Central memory CD8-positive, alpha-beta T cell (primary cell): ENCODE measurements at regions not wholly inside any gene's neighbourhood (a gene's known extent, or its start where the extent isn't known, plus 50 kb on each side); places are given as distances from the start of the nearest gene placed in this dataset.

Experiments used
- ATAC-seq: fragments of 150-1000 bp; cut with Tn5 transposase; replicated peaks from 2 replicates; pipeline ENCODE4 v1.10.0; 2022; ENCODE audit warnings: mild to moderate bottlenecking, moderate FRiP score, moderate number of reproducible peaks; ENCODE audit not compliant: poor library complexity, severe bottlenecking; ENCODE audit errors: extremely low read depth
- DNase-seq, 2 donors: peaks; one replicate each; pipeline ENCODE4 v3.0.0; 2021; ENCODE audit warnings: low spot score in 2 of 2
- H3K27ac Mint-ChIP-seq: one replicate; pipeline ENCODE4 v1.8.0; 2022; ENCODE audit warnings: low read depth, mild to moderate bottlenecking, moderate library complexity, mixed read lengths
- H3K27me3 Mint-ChIP-seq: one replicate; pipeline ENCODE4 v1.8.0; 2022; ENCODE audit warnings: mixed read lengths
- H3K36me3 Mint-ChIP-seq: one replicate; pipeline ENCODE4 v1.8.0; 2022; ENCODE audit warnings: mild to moderate bottlenecking, moderate library complexity, mixed read lengths; ENCODE audit not compliant: insufficient read depth
- H3K4me1 Mint-ChIP-seq: one replicate; pipeline ENCODE4 v1.8.0; 2022; ENCODE audit warnings: mixed read lengths
- H3K4me3 Mint-ChIP-seq: one replicate; pipeline ENCODE4 v1.8.0; 2022; ENCODE audit warnings: mild to moderate bottlenecking, moderate library complexity, mixed read lengths
- H3K9me3 Mint-ChIP-seq: one replicate; pipeline ENCODE4 v1.8.0; 2022; ENCODE audit warnings: mixed read lengths

GRCh38 chr2:20140321-20141055 is 84.4 kb downstream of the SDC1 start:
- H3K36me3 Mint-ChIP-seq, result no peaks in the 10 kb centered on the region
- DNase-seq (no peak), ATAC-seq (no peak)
- no peaks in the 10 kb centered on the region for H3K4me1 Mint-ChIP-seq
- H3K27me3 Mint-ChIP-seq, result peaks cover 30% of the 10 kb centered on the region
- no peak overlapping the region for H3K27ac Mint-ChIP-seq
- H3K4me3 Mint-ChIP-seq, result no peak overlapping the region
- H3K9me3 Mint-ChIP-seq, result no peaks in the 10 kb centered on the region

GRCh38 chr2:20139407-20140172 is 85.3 kb downstream of the SDC1 start:
- H3K27me3 Mint-ChIP-seq, result peaks cover 21% of the 10 kb centered on the region
- no peaks in the 10 kb centered on the region for H3K9me3 Mint-ChIP-seq
- no peaks in the 10 kb centered on the region for H3K4me1 Mint-ChIP-seq
- no peaks in the 10 kb centered on the region for H3K36me3 Mint-ChIP-seq
- H3K4me3 Mint-ChIP-seq, result no peak overlapping the region
- no peak for ATAC-seq
- DNase-seq, result no peak
- H3K27ac Mint-ChIP-seq, result no peak overlapping the region

- no peak for ATAC-seq
- no peaks in the 10 kb centered on the region for H3K36me3 Mint-ChIP-seq
- peaks cover 20% of the 10 kb centered on the region for H3K27me3 Mint-ChIP-seq
- H3K9me3 Mint-ChIP-seq, result no peaks in the 10 kb centered on the region
- H3K4me3 Mint-ChIP-seq, result no peak overlapping the region
- H3K27ac Mint-ChIP-seq, result no peak overlapping the region
- no peaks in the 10 kb centered on the region for H3K4me1 Mint-ChIP-seq
- DNase-seq, result no peak
Observed at GRCh38 chr2:20138696-20139095, 86.2 kb downstream of the SDC1 start.

GRCh38 chr2:20137884-20138283 is 86.5 kb upstream of the LAPTM4A start:
- Mint-ChIP-seq H3K4me1 (no peaks in the 10 kb centered on the region), H3K36me3 (no peaks in the 10 kb centered on the region), H3K27ac (no peak overlapping the region), H3K27me3 (peaks cover 14% of the 10 kb centered on the region), H3K4me3 (no peak overlapping the region), H3K9me3 (no peaks in the 10 kb centered on the region)
- DNase-seq, result no peak
- ATAC-seq, result no peak

GRCh38 chr2:20137131-20137571 is 85.7 kb upstream of the LAPTM4A start:
- Mint-ChIP-seq H3K9me3 (no peaks in the 10 kb centered on the region), H3K36me3 (no peaks in the 10 kb centered on the region), H3K27me3 (peaks cover 18% of the 10 kb centered on the region), H3K27ac (no peak overlapping the region), H3K4me1 (no peaks in the 10 kb centered on the region), H3K4me3 (no peak overlapping the region)
- no peak for DNase-seq
- ATAC-seq, result no peak

- Mint-ChIP-seq H3K4me1 (no peaks in the 10 kb centered on the region), H3K27ac (no peak overlapping the region), H3K36me3 (no peaks in the 10 kb centered on the region), H3K9me3 (no peaks in the 10 kb centered on the region), H3K27me3 (peaks cover 27% of the 10 kb centered on the region), H3K4me3 (no peak overlapping the region)
- DNase-seq (no peak), ATAC-seq (no peak)
Observed at GRCh38 chr2:20136149-20136548, 84.7 kb upstream of the LAPTM4A start.

- no peak for ATAC-seq
- H3K4me3 Mint-ChIP-seq, result no peak overlapping the region
- H3K36me3 Mint-ChIP-seq, result no peaks in the 10 kb centered on the region
- DNase-seq, result no peak
- H3K4me1 Mint-ChIP-seq, result no peaks in the 10 kb centered on the region
- H3K9me3 Mint-ChIP-seq, result no peaks in the 10 kb centered on the region
- H3K27ac Mint-ChIP-seq, result no peak overlapping the region
- peaks cover 32% of the 10 kb centered on the region for H3K27me3 Mint-ChIP-seq
Observed at GRCh38 chr2:20135631-20136050, 84.2 kb upstream of the LAPTM4A start.

- H3K27ac Mint-ChIP-seq, result no peak overlapping the region
- H3K27me3 Mint-ChIP-seq, result peaks cover 51% of the 10 kb centered on the region
- DNase-seq, result no peak
- no peaks in the 10 kb centered on the region for H3K36me3 Mint-ChIP-seq
- no peaks in the 10 kb centered on the region for H3K4me1 Mint-ChIP-seq
- no peak for ATAC-seq
- H3K4me3 Mint-ChIP-seq, result no peak overlapping the region
- H3K9me3 Mint-ChIP-seq, result no peaks in the 10 kb centered on the region
Observed at GRCh38 chr2:20132990-20133535, 81.6 kb upstream of the LAPTM4A start.

- no peak for ATAC-seq
- peaks cover 51% of the 10 kb centered on the region for H3K27me3 Mint-ChIP-seq
- H3K36me3 Mint-ChIP-seq, result no peaks in the 10 kb centered on the region
- no peak for DNase-seq
- H3K4me1 Mint-ChIP-seq, result no peaks in the 10 kb centered on the region
- no peak overlapping the region for H3K27ac Mint-ChIP-seq
- H3K4me3 Mint-ChIP-seq, result no peak overlapping the region
- no peaks in the 10 kb centered on the region for H3K9me3 Mint-ChIP-seq
Observed at GRCh38 chr2:20130821-20131645, 79.6 kb upstream of the LAPTM4A start.

- Mint-ChIP-seq H3K9me3 (no peaks in the 10 kb centered on the region), H3K27ac (no peak overlapping the region), H3K36me3 (no peaks in the 10 kb centered on the region), H3K27me3 (peaks cover 51% of the 10 kb centered on the region), H3K4me3 (no peak overlapping the region), H3K4me1 (no peaks in the 10 kb centered on the region)
- ATAC-seq (no peak), DNase-seq (no peak)
Observed at GRCh38 chr2:20130160-20130560, 78.7 kb upstream of the LAPTM4A start.

GRCh38 chr2:20129331-20130159 is 78.1 kb upstream of the LAPTM4A start:
- no peak for ATAC-seq
- no peaks in the 10 kb centered on the region for H3K9me3 Mint-ChIP-seq
- H3K27ac Mint-ChIP-seq, result no peak overlapping the region
- peaks cover 51% of the 10 kb centered on the region for H3K27me3 Mint-ChIP-seq
- H3K4me1 Mint-ChIP-seq, result no peaks in the 10 kb centered on the region
- no peaks in the 10 kb centered on the region for H3K36me3 Mint-ChIP-seq
- DNase-seq, result no peak
- no peak overlapping the region for H3K4me3 Mint-ChIP-seq
